HG03066 (cell line): ENCODE measurements at regions not wholly inside any gene's neighbourhood (a gene's known extent, or its start where the extent isn't known, plus 50 kb on each side); places are given as distances from the start of the nearest gene placed in this dataset.

Experiments used
- ATAC-seq: cut with Tn5 transposase; IDR thresholded peaks from one replicate; pipeline ENCODE4 v1.9.1; 2021; ENCODE audit warnings: low read depth; ENCODE audit not compliant: unreplicated experiment

DNA sequence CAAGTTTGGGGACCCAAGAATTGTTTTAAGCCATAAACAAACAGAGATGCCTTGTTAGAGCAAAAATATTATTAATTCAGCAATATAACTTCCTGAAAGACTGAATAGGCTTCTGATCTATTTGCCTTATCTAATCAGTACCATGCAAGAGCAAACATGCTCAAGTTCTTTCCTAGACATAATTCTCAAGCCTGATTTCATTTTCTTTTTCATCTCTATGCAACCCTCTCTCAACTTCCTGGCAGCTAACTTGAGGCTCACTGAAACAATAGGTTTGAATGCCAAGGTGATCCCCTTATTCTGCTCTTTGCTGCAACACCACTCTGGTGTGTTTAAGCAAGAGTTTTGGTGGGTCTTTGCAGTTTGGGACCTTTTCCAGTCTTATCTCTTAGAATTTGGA is 230.9 kb upstream of the CD96 start:
- no peak for ATAC-seq

DNA sequence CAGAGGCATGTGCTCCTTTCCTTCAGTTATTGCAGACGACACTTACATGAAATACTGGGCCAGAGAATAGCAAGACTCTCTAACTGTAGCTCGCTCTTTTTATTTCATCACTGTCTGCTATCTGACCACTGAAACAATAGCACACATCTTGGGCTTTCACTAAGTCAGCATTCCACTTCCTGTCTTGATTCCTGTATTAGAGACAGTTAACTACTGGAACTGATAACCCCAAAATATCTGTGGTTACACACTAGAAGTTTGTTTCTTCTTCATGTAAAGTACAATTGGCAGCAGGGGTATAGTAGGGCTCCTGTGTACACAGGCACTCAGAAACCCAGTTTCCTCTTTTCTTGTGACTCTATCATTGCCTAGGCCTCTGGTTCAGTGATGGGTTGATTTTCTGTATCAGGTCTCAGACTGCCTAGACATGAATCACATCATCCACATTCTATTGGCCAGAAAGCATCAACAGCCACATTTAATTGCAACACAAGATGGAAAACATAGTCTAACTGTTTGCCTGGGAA is 230.2 kb upstream of the CD96 start:
- peak; percentile 92 for ATAC-seq

DNA sequence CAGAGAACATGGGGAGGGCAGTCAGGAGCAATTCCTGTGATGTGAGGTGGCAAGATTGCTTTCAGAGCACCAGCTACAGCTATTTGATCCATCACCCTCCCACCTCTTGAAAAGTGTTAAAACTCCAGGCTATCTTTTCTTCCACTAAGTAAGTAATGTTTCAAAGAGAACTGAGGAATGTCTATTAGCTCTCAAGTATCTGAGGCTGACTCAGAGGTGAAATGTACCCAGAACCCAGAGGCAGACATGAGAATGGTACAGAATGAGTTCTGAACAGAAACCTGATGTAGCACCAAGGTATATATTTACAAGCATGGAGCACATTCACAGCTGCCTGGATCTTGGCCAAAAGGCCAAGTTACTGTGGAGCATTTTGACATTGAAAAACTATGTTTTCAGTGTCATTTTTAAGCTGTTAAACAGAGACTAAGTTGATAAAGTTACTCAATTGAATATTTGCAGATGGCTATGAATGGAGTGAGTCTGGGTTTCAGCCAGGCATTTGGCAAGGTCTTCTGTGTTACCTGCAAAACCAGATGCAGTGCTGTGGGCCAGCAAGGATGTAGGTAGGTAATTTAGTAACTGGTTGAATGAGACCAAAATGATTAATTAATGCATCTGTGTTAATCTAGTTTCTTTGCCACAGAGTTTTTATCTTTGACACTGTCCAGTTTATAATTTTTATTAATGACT is 227.7 kb upstream of the CD96 start:
- no peak for ATAC-seq

DNA sequence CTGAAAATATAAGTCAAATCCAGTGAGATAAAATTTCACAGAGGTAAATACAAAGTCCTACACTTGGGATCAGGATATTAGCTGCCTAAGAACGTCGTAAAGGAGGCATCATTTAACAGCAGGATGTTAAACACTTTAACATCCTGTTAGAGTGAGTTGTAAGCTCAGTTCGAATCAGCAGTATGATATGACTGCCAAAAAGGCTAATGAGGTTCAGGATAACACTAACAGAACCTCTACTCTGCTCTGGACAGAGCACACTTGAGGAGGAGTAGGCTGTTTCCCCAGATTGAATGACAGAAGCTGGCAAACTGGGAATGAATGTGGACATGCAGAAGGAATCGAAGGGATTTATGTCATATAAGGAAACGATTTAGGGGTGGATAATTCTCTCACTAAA is 227.1 kb upstream of the CD96 start:
- ATAC-seq: no peak

DNA sequence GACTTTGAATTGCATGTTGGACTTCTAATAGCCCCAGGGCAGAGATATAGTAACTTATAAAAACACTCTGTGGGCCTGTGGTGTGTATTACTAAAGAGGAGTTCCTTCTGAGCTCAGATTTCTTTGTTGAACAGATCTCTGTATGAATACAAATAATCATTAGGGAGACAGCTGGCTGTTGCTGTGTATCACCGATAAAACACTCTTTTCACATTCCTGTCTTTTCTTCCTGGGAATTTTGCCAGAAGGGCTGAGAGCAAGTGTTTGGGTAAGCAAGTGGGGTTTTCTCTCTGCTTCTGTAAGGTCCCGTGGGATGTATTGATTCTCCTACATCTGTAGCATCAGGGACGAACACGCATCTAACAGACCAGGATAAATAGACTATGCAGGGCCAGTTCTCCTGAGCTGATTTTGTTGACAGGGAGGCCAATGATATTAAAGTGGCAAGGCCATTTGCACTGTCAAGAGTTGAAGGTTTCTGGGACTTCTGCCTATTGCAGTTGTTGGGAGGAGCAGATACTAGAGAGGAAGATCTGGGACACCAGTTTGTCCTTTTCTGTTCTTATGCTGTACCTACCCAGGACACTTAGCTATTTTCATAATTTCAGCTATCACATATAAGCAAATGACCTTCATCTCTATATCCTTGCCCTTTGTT is 225.9 kb upstream of the CD96 start:
- no peak for ATAC-seq

DNA sequence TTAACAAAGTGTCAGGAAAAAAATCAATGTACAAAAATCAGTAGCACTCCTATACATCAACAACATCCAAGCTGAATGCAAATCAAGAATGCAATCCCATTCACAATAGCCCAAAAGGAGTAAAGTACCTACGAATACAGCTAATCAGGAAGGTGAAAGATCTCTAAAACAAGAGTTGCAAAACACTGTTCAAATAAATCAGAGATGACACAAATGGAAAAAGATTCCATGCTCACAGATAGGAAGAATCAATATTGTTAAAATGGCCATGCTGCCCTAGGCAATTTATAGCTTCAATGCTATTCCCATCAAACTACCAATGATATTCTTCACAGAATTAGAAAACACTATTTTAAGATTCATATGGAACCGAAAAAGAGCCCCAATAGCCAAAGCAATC is 223.7 kb upstream of the CD96 start:
- ATAC-seq: no peak

DNA sequence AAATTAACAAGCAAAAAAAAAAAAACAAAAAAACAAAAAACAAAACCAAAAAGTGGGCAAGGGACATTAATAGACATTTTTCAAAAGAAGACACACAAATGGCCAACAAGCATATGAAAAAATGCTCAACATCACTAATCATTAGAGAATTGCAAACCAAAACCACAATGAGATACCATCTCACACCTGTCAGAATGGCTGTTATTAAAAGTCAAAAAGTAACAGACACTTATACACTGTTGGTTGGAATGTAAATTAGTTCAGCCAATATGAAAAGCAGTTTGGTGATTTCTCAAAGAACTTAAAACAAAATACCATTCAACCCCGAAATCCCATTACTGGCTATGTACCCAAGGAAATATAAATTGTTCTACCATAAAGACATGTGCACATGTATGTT is 222.4 kb upstream of the CD96 start:
- no peak for ATAC-seq

DNA sequence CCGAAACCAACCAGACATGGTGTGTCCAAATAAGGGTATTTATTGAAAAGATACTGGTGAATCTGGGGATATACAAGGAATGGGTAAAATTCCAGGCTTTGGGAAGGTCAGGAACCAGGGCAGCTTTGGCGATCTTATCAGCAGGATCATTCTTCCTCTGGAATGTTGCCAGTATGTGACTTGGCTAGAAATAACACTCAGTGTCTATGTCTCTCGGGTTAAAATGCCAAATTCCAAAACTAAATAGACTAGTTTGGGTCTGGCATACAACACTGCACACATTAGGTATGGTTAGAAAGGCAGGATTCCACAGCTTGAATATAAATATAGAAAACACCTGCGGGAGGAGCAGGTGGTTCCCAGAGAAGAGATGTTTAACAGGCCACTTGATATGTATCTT is 220.2 kb upstream of the CD96 start:
- ATAC-seq: no peak

DNA sequence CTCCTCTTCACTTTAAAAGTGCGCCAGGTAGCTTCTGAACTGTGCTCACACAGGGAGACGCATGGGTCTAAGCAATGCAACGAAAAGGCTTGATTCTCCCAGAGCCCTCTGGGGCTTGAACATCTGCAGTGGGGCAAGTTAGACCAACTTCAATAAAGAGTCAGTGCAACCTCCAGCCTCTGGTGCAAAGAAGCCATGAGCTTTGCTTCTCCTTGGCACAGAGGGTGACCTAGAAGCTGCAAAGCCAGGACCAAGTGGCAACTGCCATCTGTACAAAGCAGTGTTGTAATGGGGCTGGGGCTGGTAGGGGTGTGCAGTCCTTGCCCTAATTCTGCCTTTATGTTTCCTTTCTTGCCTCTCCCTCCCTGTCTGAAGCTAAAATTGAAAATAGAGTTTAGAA is 219.0 kb upstream of the CD96 start:
- ATAC-seq: no peak

DNA sequence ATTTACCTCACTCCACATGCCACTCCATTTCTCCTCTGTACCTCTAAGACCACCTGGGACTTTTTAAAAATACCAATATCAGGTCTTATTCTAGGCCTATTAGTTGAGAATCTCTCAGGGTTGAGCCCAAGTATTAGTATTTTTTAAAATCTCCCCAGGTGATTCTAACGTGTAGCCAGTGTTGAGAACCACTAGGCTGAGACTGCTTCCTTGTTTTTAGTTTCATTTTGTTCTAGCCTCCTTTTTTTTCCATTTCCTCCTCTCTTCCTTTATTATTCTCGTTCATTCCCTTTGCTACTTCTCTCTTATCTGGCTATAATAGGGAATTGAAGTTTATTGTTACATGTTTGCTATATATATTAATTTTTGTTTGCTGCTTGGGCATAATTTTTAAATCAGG is 217.8 kb upstream of the CD96 start:
- ATAC-seq: no peak

DNA sequence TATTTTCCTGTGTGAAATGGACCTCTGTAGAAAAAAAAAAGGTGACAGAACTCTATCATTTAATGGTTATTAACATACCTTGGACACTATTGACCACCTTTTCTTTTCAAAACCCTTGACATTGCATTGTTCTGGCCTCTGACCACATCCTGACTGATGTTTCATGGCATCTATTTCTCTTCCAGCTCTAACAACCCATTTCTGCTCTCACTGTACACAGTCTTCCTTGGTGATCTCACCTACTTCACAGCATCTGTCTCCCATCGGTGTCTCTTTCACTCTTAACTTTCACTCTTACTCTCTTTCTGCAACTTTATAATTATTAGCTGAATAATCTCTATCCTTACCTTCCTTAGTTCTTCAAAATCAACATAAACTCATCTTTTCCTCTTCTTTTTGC is 217.4 kb upstream of the CD96 start:
- no peak for ATAC-seq

DNA sequence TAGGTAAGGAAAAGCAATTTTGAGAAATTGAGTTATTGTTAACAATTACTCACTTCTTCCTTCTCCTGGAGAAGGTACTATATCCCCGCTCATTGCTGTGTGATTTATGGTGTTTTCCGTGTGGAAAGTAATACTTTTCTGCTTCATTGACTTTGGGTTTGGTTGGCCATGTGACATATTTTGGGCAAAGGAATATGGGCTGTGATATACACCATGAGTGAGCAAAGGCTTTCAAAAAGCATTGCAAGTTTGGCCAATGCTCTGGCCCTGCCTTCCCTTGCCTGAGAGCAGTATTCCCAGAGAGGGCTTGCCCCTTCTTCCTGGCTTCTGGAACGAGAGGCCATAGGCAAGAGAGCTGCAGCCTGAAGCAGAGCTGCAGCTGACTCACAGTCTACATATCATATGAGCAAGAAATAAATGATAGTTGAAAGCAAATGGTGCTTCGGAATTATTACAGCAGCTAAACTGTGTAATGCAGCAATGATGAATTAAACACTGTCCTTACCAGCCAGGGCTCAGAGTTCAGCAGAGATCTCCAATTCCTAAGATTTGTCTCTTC is 216.8 kb upstream of the CD96 start:
- ATAC-seq: no peak

DNA sequence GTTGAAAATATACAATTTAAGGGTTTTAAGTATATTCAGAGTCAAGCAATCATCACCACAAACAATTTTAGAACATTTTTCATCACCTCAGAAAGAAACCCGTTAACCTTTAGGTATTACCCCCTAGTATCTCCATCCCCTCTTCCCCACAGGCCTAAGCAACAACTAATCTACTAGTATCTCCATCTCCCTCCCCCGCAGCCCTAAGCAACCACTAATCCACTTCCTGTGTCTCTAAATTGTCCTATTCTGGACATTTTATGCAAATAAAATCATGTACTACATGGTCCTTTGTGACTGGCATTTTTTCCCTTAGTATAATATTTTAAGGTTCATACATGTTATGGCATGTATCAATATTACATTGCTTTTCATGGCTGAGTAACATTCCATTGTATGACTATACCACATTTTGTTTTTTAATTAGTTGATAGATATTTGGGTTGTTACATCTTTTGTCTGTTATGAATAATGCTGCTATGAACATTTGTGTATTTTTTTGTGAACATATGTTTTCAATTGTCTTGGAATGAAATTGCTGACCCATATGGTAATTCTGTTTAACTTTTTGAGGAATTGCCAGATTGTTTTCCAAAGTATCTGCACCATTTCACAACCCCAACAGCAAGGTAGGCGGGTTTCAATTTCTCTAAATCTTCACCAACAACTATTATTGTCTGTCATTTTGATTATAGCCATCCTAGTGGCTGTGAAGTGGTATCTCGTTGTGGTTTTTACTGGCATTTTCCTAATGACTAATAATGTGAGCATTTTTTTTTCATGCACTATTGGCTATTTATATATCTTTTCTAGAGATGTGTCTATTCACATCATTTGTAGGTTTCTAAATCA is 215.6 kb upstream of the CD96 start:
- ATAC-seq: peak; percentile 45

DNA sequence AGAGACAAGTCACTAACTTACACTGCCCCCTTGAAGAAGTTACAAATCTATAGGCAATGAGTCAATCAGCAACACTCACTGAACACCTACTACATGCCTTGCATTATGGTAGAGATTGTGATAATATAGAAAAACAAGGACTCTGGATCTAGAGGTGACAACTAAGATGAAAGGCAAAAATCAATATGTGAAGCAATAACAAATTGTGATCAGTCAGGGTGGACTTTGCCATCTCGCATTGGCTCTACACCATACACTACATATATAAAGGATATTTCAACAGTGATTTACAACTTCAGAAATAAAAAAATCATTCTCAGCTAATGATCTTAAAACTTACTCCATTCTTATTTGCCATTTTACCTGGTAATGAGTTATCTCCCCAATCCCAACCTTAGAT is 210.7 kb upstream of the CD96 start:
- no peak for ATAC-seq

DNA sequence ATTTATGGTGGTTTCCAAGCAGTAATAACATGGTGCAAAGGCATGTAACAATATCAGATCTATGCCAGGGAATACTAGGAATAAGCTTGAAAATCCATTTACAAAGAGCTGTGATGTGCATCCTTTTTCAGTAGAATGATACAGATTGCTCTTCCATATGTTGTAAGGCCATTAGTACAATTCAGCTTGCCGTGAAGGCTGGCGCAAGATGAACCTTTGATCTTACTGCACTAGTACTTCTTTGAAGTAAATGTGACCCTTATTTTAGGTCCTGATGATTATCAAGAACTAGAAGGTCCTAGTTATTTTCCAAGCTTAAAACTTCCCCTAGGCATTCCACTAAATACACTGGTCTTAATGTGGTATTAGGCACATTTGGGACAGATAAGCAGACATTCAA is 210.1 kb upstream of the CD96 start:
- ATAC-seq: no peak

DNA sequence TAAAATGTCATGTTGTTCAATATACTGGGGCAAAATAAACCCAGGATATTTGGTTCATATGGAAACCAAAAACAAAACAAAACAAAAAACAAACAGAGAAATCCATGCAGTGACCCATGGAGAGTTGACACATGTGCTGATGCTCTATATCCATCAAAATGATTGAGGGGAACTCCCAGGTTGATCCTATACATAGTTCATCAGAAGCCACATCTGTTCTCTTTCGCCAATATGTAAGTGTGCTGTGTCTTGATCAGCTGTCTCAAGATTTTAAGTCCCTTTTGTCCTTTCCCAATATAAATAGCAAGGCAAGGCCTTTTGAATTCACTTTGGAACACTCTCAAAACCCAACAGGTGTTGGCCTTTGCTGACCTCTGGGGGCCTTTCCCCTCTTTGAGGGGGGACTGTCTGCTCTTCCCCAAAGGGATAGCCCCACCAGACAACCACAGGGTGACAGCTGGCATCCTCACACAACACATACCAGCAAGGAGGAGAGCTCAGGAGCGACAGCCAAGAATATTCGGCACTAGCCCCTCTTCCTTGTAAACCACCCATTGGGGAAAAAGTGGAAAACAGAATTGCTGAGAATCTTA is 209.4 kb upstream of the CD96 start:
- no peak for ATAC-seq

DNA sequence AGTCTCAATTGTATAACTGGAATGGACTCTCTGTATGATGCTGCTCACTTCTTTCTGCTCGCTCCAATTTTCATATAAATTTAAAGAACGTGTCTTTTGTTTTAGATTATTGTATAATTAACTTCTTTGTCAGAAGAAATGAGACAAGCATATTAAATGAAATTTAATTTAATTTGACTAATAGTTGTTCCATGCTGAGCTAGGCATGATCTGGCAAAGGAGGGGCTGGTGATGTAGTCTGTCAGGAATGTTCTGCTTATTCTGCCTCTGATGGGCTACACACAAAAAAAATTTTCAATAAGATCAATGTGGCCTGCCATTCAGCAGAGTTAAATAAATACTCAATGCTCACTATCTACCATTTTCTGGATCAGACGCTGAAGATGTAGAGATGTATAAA is 208.4 kb upstream of the CD96 start:
- ATAC-seq: no peak

DNA sequence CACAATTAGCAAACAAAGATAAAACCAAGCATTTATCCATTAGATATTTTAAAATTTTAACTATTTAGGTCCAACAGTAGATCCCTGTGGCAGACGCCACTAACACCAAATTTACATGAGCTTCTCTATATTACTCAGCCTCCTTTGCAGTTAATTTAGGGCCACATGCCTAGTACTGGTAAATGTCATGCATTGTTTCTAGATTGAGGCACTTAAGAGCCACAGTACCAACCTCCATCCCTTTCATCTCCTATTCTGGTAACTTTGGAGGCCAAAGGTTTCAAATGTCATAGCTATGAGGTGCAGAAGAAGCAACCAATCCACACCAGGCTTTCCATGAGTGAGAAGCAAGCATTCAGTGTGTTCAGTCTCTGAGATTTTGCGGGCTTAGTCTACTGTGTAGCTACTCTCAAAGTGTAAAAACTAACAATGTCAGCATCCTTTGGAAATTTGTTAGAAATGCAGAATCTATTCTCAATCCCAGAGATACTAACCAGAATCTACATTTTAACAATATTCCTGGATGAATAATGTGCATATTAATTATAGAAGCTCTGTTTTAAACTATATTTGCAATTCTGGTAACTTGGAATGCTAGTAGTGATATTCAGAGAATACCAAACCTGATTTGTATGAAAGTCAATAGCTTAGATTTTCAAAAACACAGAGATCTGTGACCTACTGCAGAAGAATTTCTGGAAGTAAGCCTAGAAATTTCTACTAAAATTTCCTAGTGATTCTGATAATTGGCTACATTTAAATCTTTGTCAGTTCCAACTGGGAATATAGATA is 206.3 kb upstream of the CD96 start:
- no peak for ATAC-seq

DNA sequence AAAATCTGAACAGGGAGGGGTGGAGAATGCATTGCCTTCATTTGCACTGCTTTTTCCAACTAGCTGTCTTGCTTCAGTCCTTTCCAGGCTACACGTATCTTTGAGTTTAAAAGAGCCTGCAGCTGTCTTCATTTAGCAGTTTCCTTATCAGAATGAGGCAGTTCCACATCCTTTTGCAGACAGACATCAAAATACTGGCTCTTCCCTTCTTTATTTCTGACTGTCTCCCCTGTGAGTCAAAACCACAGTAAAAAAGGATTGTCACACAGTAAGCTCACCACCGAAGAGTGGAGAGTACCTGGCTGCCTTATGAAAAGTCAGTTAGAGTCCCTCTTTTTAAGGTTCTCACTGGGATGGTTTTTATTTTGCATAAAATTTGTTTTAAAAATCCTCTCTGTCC is 205.5 kb upstream of the CD96 start:
- ATAC-seq: no peak

DNA sequence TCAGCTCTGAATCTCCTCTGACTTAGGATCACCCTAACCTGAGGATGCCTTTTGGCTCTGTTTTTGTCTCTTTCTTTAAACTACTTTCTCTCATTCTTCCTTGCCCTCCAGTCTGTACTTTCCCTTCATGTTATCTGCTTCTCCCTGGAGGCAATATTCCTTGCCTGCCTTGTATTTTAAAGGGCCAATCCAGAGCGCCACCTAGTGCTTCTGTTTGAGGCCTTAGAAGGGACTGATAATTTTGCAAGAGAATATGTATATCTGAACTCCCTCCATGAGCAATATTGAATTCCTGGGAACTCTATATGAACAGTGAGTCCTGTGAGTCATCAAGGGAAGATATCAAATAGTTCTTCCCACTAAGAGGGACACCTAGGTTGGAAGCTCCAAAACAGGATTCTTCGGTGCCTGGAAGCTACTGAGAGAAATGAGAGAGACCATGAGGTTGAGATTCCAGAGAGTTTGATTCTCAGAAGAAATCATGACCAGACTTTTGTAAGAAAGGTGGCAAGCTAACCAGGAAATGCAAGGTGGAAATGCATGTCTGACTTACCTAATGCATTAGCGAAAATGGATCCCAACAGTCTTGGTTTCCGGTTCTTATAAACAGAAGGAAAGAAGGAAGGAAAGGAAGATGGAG is 203.8 kb upstream of the CD96 start:
- ATAC-seq: no peak
